ENCODE measurements at regions not wholly inside any gene's neighbourhood (a gene's known extent, or its start where the extent isn't known, plus 50 kb on each side); places are given as distances from the start of the nearest gene placed in this dataset.

DNA sequence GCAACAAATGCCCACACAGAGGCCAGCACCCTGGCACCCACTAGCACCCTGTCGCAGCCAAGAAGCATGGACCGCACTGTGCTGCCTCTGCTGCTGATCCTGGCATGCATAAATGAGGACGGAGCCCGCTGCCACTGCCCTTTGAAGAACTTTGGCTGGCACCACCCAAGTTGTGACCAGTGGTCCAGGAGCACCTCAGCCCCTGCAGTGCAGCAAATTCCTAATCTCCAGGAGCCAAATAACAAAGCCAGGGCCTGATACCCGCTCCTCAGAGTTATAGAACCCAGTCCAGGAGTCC lies 807.2 kb downstream of the GLUD2 start:
- Histone ChIP-seq H3K36me3 (replicated peaks in 1 of 2; ENCODE audit: control insufficient read depth in 1 of 2, insufficient read depth in 2 of 2, low read length in 2 of 2) (no peaks in the 10 kb centered on the region), H3K9ac (ENCODE audit: insufficient read depth, low read length, poor library complexity, severe bottlenecking) (no peak overlapping the region), H3K9me3 (replicated peaks in 1 of 2; ENCODE audit: control insufficient read depth in 1 of 2, insufficient read depth in 1 of 2, low read length in 2 of 2) (peaks cover 0 to 22% of the 10 kb centered on the region in 2 donors), H3K4me3 (replicated peaks in 1 of 3; ENCODE audit: low read depth in 2 of 3, low read length in 3 of 3) (no peak overlapping the region), H3K4me2 (replicated peaks; ENCODE audit: extremely low read depth, low read length, poor library complexity, severe bottlenecking) (no peak overlapping the region), H4K20me1 (ENCODE audit: insufficient read depth, low read length) (no peaks in the 10 kb centered on the region), H3K79me2 (ENCODE audit: insufficient read depth, low read length) (no peaks in the 10 kb centered on the region), H3K4me1 (ENCODE audit: control insufficient read depth in 1 of 2, insufficient read depth in 2 of 2, low read length in 2 of 2) (no peaks in the 10 kb centered on the region), H3K27me3 (ENCODE audit: control insufficient read depth in 2 of 2, insufficient read depth in 2 of 2, low read length in 2 of 2) (no peaks in the 10 kb centered on the region), H2AFZ (ENCODE audit: insufficient read depth, low read depth, low read length, poor library complexity, severe bottlenecking) (no peak overlapping the region), H3K27ac (ENCODE audit: low read depth in 1 of 2, low read length in 2 of 2) (no peak overlapping the region)
- intact Hi-C loops (cut with micrococcal nuclease) = no loop called here
- 84% methylated on average over 5 of the region's 5 CpGs for WGBS (ENCODE audit: insufficient coverage)
- no peaks in the 10 kb centered on the region for H3K4me1 Mint-ChIP-seq
- no peaks in the 10 kb centered on the region for H3K36me3 Mint-ChIP-seq
- DNase-seq = no peak
- H3K9me3 Mint-ChIP-seq = peaks cover 0 to 9% (median 3%) of the 10 kb centered on the region in 7 donors
- H3K27ac Mint-ChIP-seq = no peak overlapping the region
- no peak overlapping the region for H3K4me3 Mint-ChIP-seq
- H3K27me3 Mint-ChIP-seq (ENCODE audit: low read depth in 3 of 3) = peaks cover 0 to 2% (median 0%) of the 10 kb centered on the region in 3 donors
- no peak for TF ChIP-seq CTCF (IDR thresholded peaks at IDR 0.05)

DNA sequence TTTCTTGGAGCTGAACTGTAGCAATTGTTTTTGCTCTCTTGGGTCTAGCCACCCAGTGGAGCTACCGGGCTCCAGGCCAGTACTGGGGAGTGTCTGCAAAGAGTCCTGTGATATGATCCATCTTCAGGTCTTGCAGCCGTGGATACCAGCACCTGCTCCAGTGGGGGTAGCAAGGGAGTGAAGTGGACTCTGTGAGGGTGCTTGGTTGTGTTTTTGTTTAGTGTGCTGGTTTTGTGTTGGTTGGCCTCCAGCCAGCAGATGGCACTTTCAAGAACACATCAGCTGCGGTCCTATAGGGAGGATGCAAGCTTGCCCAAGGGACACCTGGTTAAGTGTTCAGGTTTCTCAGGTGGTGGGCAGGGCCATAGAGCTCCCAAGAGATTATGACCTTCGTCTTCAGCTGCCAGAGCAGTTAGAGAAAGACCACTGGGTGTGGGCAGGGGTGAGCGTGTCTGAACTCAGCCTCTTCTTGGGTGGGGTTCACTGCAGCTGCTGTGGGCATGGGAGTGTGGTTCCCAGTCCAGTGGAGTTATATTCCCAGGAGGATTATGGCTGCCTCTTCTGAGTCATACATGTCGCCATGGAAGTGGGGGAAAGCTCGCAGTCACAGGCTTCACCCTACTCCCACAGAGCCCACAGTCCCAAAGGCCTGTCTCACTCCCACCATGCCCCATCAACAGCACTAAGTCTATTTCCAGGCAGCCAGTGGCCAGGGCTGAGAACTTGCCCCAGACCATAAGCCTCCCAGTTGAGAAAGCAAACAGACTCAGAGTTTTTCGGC lies 811.6 kb downstream of the GLUD2 start:
- Mint-ChIP-seq H3K4me1 (no peaks in the 10 kb centered on the region), H3K36me3 (no peaks in the 10 kb centered on the region)
- intact Hi-C loops (cut with micrococcal nuclease) = no loop called here

More for the DNA sequence above, 811.6 kb downstream of the GLUD2 start:
- Histone ChIP-seq H3K9me3 (replicated peaks in 1 of 2; ENCODE audit: control insufficient read depth in 1 of 2, insufficient read depth in 1 of 2, low read length in 2 of 2) (peaks cover 4 to 15% of the 10 kb centered on the region in 2 donors), H3K4me3 (replicated peaks in 1 of 3; ENCODE audit: low read depth in 2 of 3, low read length in 3 of 3) (no peak overlapping the region), H3K27ac (ENCODE audit: low read depth in 1 of 2, low read length in 2 of 2) (no peak overlapping the region), H3K36me3 (replicated peaks in 1 of 2; ENCODE audit: control insufficient read depth in 1 of 2, insufficient read depth in 2 of 2, low read length in 2 of 2) (no peaks in the 10 kb centered on the region), H3K9ac (ENCODE audit: insufficient read depth, low read length, poor library complexity, severe bottlenecking) (no peak overlapping the region), H3K4me2 (replicated peaks; ENCODE audit: extremely low read depth, low read length, poor library complexity, severe bottlenecking) (no peak overlapping the region), H2AFZ (ENCODE audit: insufficient read depth, low read depth, low read length, poor library complexity, severe bottlenecking) (no peak overlapping the region), H4K20me1 (ENCODE audit: insufficient read depth, low read length) (no peaks in the 10 kb centered on the region), H3K79me2 (ENCODE audit: insufficient read depth, low read length) (no peaks in the 10 kb centered on the region), H3K4me1 (ENCODE audit: control insufficient read depth in 1 of 2, insufficient read depth in 2 of 2, low read length in 2 of 2) (no peaks in the 10 kb centered on the region), H3K27me3 (ENCODE audit: control insufficient read depth in 2 of 2, insufficient read depth in 2 of 2, low read length in 2 of 2) (no peaks in the 10 kb centered on the region)
- no peak overlapping the region for H3K27ac Mint-ChIP-seq
- H3K9me3 Mint-ChIP-seq = peaks cover 0 to 8% (median 3%) of the 10 kb centered on the region in 7 donors
- no peak overlapping the region for H3K4me3 Mint-ChIP-seq
- no peak for TF ChIP-seq CTCF (IDR thresholded peaks at IDR 0.05)
- WGBS (ENCODE audit: insufficient coverage) = 90% methylated on average over 2 of the region's 8 CpGs
- no peak for DNase-seq
- H3K27me3 Mint-ChIP-seq (ENCODE audit: low read depth in 3 of 3) = no peaks in the 10 kb centered on the region

Measured in CD14-positive monocyte (primary cell).